ENCODE measurements at regions not wholly inside any gene's neighbourhood (a gene's known extent, or its start where the extent isn't known, plus 50 kb on each side); places are given as distances from the start of the nearest gene placed in this dataset.
A peak's percentile ranks its signal among the peaks of the same experiment; 100 is the strongest.

GRCh38 chr4:28562913-28563312 is 1702.3 kb downstream of the STIM2 start:
- Histone ChIP-seq H3K9me3 (ENCODE audit: insufficient read depth, low read depth) (no peaks in the 10 kb centered on the region), H3K4me2 (no peak overlapping the region), H3K4me3 (no peak overlapping the region), H3K27ac (no peak overlapping the region), H3K9me2 (ENCODE audit: insufficient read depth) (no peaks in the 10 kb centered on the region), H2AFZ (no peak overlapping the region), H3K4me1 (replicated peaks; ENCODE audit: insufficient read depth) (no peaks in the 10 kb centered on the region), H4K20me1 (ENCODE audit: insufficient read depth) (no peaks in the 10 kb centered on the region), H3K27me3 (ENCODE audit: insufficient read depth, low read depth) (no peaks in the 10 kb centered on the region), H3K36me3 (ENCODE audit: low read depth) (no peaks in the 10 kb centered on the region), H3F3A (ENCODE audit: insufficient read depth, low read depth) (no peaks in the 10 kb centered on the region), H3K79me2 (ENCODE audit: low read depth) (no peaks in the 10 kb centered on the region)
- TF ChIP-seq EZH2 (IDR thresholded peaks at IDR 0.05; ENCODE audit: low read depth): no peak
- TF ChIP-seq, protein P1, sequence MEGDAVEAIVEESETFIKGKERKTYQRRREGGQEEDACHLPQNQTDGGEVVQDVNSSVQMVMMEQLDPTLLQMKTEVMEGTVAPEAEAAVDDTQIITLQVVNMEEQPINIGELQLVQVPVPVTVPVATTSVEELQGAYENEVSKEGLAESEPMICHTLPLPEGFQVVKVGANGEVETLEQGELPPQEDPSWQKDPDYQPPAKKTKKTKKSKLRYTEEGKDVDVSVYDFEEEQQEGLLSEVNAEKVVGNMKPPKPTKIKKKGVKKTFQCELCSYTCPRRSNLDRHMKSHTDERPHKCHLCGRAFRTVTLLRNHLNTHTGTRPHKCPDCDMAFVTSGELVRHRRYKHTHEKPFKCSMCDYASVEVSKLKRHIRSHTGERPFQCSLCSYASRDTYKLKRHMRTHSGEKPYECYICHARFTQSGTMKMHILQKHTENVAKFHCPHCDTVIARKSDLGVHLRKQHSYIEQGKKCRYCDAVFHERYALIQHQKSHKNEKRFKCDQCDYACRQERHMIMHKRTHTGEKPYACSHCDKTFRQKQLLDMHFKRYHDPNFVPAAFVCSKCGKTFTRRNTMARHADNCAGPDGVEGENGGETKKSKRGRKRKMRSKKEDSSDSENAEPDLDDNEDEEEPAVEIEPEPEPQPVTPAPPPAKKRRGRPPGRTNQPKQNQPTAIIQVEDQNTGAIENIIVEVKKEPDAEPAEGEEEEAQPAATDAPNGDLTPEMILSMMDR (conservative IDR thresholded peaks at IDR 0.05): no peak
- POLR2A ChIA-PET (ENCODE audit: unreplicated experiment): no interaction called here
- BruUV-seq (replicated peaks): no TSS peak
- CTCF ChIA-PET: no interaction called here
- intact Hi-C loops (cut with micrococcal nuclease; ENCODE audit: unreplicated experiment): no loop called here
- no peak for DNase-seq

GRCh38 chr4:28565396-28565795 is 1704.8 kb downstream of the STIM2 start:
- CTCF ChIA-PET: no interaction called here

GRCh38 chr4:28600958-28601357 is 1740.3 kb downstream of the STIM2 start:
- no peaks in the 10 kb centered on the region for H3K9me2 ChIP-seq (ENCODE audit: insufficient read depth)
- H2AFZ ChIP-seq: peak overlapping the region; percentile 11; the same call in 1 of the 2 replicates
- no peaks in the 10 kb centered on the region for H3K27me3 ChIP-seq (ENCODE audit: insufficient read depth, low read depth)
- H3F3A ChIP-seq (ENCODE audit: insufficient read depth, low read depth): no peaks in the 10 kb centered on the region
- no peaks in the 10 kb centered on the region for H3K4me1 ChIP-seq (replicated peaks; ENCODE audit: insufficient read depth)
- intact Hi-C loops (cut with micrococcal nuclease; ENCODE audit: unreplicated experiment): no loop called here
- no peak for TF ChIP-seq EZH2 (IDR thresholded peaks at IDR 0.05; ENCODE audit: low read depth)
- TF ChIP-seq, protein P1 (conservative IDR thresholded peaks at IDR 0.05): no peak
- H3K36me3 ChIP-seq (ENCODE audit: low read depth): no peaks in the 10 kb centered on the region
- no peak overlapping the region for H3K4me2 ChIP-seq
- no peak for DNase-seq
- CTCF ChIA-PET: no interaction called here
- H3K4me3 ChIP-seq: no peak overlapping the region
- BruUV-seq (replicated peaks): no TSS peak
- H3K79me2 ChIP-seq (ENCODE audit: low read depth): no peaks in the 10 kb centered on the region
- H4K20me1 ChIP-seq (ENCODE audit: insufficient read depth): no peaks in the 10 kb centered on the region
- no peaks in the 10 kb centered on the region; the same call in 1 of the 2 replicates for H3K9me3 ChIP-seq (ENCODE audit: insufficient read depth, low read depth)
- POLR2A ChIA-PET (ENCODE audit: unreplicated experiment): no interaction called here
- H3K27ac ChIP-seq: no peak overlapping the region

More at GRCh38 chr4:28565396-28565795, 1704.8 kb downstream of the STIM2 start:
- POLR2A ChIA-PET (ENCODE audit: unreplicated experiment): no interaction called here
- Histone ChIP-seq H3K79me2 (ENCODE audit: low read depth) (no peaks in the 10 kb centered on the region), H2AFZ (no peak overlapping the region), H3K4me2 (no peak overlapping the region), H3K9me2 (ENCODE audit: insufficient read depth) (no peaks in the 10 kb centered on the region), H3K36me3 (ENCODE audit: low read depth) (no peaks in the 10 kb centered on the region), H4K20me1 (ENCODE audit: insufficient read depth) (no peaks in the 10 kb centered on the region), H3K27ac (no peak overlapping the region), H3F3A (ENCODE audit: insufficient read depth, low read depth) (no peaks in the 10 kb centered on the region), H3K4me1 (replicated peaks; ENCODE audit: insufficient read depth) (no peaks in the 10 kb centered on the region), H3K4me3 (no peak overlapping the region), H3K9me3 (ENCODE audit: insufficient read depth, low read depth) (no peaks in the 10 kb centered on the region), H3K27me3 (ENCODE audit: insufficient read depth, low read depth) (no peaks in the 10 kb centered on the region)
- intact Hi-C loops (cut with micrococcal nuclease; ENCODE audit: unreplicated experiment): no loop called here
- BruUV-seq (replicated peaks): no TSS peak
- DNase-seq: no peak
- TF ChIP-seq, protein P1 (conservative IDR thresholded peaks at IDR 0.05): no peak
- TF ChIP-seq EZH2 (IDR thresholded peaks at IDR 0.05; ENCODE audit: low read depth): no peak
